IgD-negative memory B cell (primary cell): ENCODE measurements at regions not wholly inside any gene's neighbourhood (a gene's known extent, or its start where the extent isn't known, plus 50 kb on each side); places are given as distances from the start of the nearest gene placed in this dataset.
"Not testable (repeated sequence)": the region's sequence is repeated elsewhere in the genome, so short reads cannot be mapped to it uniquely, and the experiment has no call there.

Experiments
- H3K27ac Mint-ChIP-seq, 3 donors: one replicate each; pipeline ENCODE4 v1.8.0; 2020 to 2022; ENCODE audit warnings: mild to moderate bottlenecking in 3 of 3, mixed read lengths in 3 of 3, moderate library complexity in 1 of 3
- H3K27me3 Mint-ChIP-seq: one replicate; pipeline ENCODE4 v1.8.0; 2021; ENCODE audit warnings: mixed read lengths
- H3K36me3 Mint-ChIP-seq: one replicate; pipeline ENCODE4 v1.8.0; 2020; ENCODE audit warnings: mild to moderate bottlenecking, mixed read lengths
- H3K4me1 Mint-ChIP-seq, 3 donors: one replicate each; pipeline ENCODE4 v1.8.0; 2020 to 2022; ENCODE audit warnings: mixed read lengths in 3 of 3, mild to moderate bottlenecking in 1 of 3
- H3K4me3 Mint-ChIP-seq, 4 donors: one replicate each; pipeline ENCODE4 v1.8.0; 2020 to 2022; ENCODE audit warnings: mild to moderate bottlenecking in 4 of 4, mixed read lengths in 4 of 4, moderate library complexity in 3 of 4
- H3K9me3 Mint-ChIP-seq, 3 donors: one replicate each; pipeline ENCODE4 v1.8.0; 2020 to 2021; ENCODE audit warnings: mixed read lengths in 3 of 3, mild to moderate bottlenecking in 1 of 3

GRCh38 chr10:131557956-131558355, 246.4 kb upstream of the TCERG1L start:
- H3K4me1 Mint-ChIP-seq, H3K9me3 Mint-ChIP-seq, H3K27me3 Mint-ChIP-seq, H3K27ac Mint-ChIP-seq, H3K4me3 Mint-ChIP-seq, H3K36me3 Mint-ChIP-seq: not testable (repeated sequence)

GRCh38 chr10:131559450-131559911, 248.0 kb upstream of the TCERG1L start:
- peaks cover 0 to 6% (median 1%) of the 10 kb centered on the region in 3 donors for H3K9me3 Mint-ChIP-seq
- H3K4me1 Mint-ChIP-seq, result peaks cover 0 to 1% (median 0%) of the 10 kb centered on the region in 3 donors
- no peaks in the 10 kb centered on the region for H3K27me3 Mint-ChIP-seq
- H3K27ac Mint-ChIP-seq, result no peak overlapping the region
- no peak overlapping the region for H3K4me3 Mint-ChIP-seq
- no peaks in the 10 kb centered on the region for H3K36me3 Mint-ChIP-seq

GRCh38 chr10:131560166-131560565, 248.6 kb upstream of the TCERG1L start:
- Mint-ChIP-seq H3K9me3 (peaks cover 0 to 11% (median 1%) of the 10 kb centered on the region in 3 donors), H3K4me1 (peaks cover 0 to 1% (median 0%) of the 10 kb centered on the region in 3 donors), H3K4me3 (no peak overlapping the region), H3K27me3 (no peaks in the 10 kb centered on the region), H3K36me3 (no peaks in the 10 kb centered on the region), H3K27ac (no peak overlapping the region)

- no peak overlapping the region for H3K27ac Mint-ChIP-seq
- H3K36me3 Mint-ChIP-seq, result no peaks in the 10 kb centered on the region
- H3K27me3 Mint-ChIP-seq, result no peaks in the 10 kb centered on the region
- H3K9me3 Mint-ChIP-seq, result peaks cover 1 to 11% (median 2%) of the 10 kb centered on the region in 3 donors
- H3K4me1 Mint-ChIP-seq, result peaks cover 0 to 1% (median 0%) of the 10 kb centered on the region in 3 donors
- no peak overlapping the region for H3K4me3 Mint-ChIP-seq
Measured at GRCh38 chr10:131560706-131561355, 249.3 kb upstream of the TCERG1L start.

GRCh38 chr10:131561897-131562296, 250.4 kb upstream of the TCERG1L start:
- Mint-ChIP-seq H3K27ac (no peak overlapping the region), H3K36me3 (no peaks in the 10 kb centered on the region), H3K4me3 (no peak overlapping the region)

GRCh38 chr10:131563411-131563810, 251.9 kb upstream of the TCERG1L start:
- H3K9me3 Mint-ChIP-seq, result peaks cover 4 to 16% (median 4%) of the 10 kb centered on the region in 3 donors
- H3K27me3 Mint-ChIP-seq, result no peaks in the 10 kb centered on the region
- H3K4me1 Mint-ChIP-seq, result peaks cover 0 to 1% (median 0%) of the 10 kb centered on the region in 3 donors
- H3K4me3 Mint-ChIP-seq, result no peak overlapping the region
- no peaks in the 10 kb centered on the region for H3K36me3 Mint-ChIP-seq
- H3K27ac Mint-ChIP-seq, result peak overlapping the region in 1 of 3 donors; percentile 8

More at GRCh38 chr10:131561897-131562296, 250.4 kb upstream of the TCERG1L start:
- no peaks in the 10 kb centered on the region for H3K27me3 Mint-ChIP-seq
- peaks cover 0 to 1% (median 0%) of the 10 kb centered on the region in 3 donors for H3K4me1 Mint-ChIP-seq
- H3K9me3 Mint-ChIP-seq, result peaks cover 4 to 16% (median 4%) of the 10 kb centered on the region in 3 donors

- Mint-ChIP-seq H3K27ac (no peak overlapping the region), H3K27me3 (no peaks in the 10 kb centered on the region), H3K9me3 (peaks cover 4 to 9% (median 4%) of the 10 kb centered on the region in 3 donors), H3K4me3 (no peak overlapping the region), H3K4me1 (no peaks in the 10 kb centered on the region), H3K36me3 (no peaks in the 10 kb centered on the region)
Measured at GRCh38 chr10:131567279-131568162, 256.0 kb upstream of the TCERG1L start.

- peaks cover 3 to 9% (median 4%) of the 10 kb centered on the region in 3 donors for H3K9me3 Mint-ChIP-seq
- no peaks in the 10 kb centered on the region for H3K27me3 Mint-ChIP-seq
- no peak overlapping the region for H3K4me3 Mint-ChIP-seq
- no peaks in the 10 kb centered on the region for H3K36me3 Mint-ChIP-seq
- H3K27ac Mint-ChIP-seq, result no peak overlapping the region
- H3K4me1 Mint-ChIP-seq, result no peaks in the 10 kb centered on the region
Measured at GRCh38 chr10:131568866-131569265, 257.3 kb upstream of the TCERG1L start.

GRCh38 chr10:131569851-131570715, 258.6 kb upstream of the TCERG1L start:
- no peaks in the 10 kb centered on the region for H3K36me3 Mint-ChIP-seq
- no peaks in the 10 kb centered on the region for H3K4me1 Mint-ChIP-seq
- no peak overlapping the region for H3K4me3 Mint-ChIP-seq
- peaks cover 3 to 4% (median 4%) of the 10 kb centered on the region in 3 donors for H3K9me3 Mint-ChIP-seq
- no peak overlapping the region for H3K27ac Mint-ChIP-seq
- no peaks in the 10 kb centered on the region for H3K27me3 Mint-ChIP-seq

- H3K9me3 Mint-ChIP-seq, result peaks cover 3 to 4% (median 3%) of the 10 kb centered on the region in 3 donors
- no peaks in the 10 kb centered on the region for H3K4me1 Mint-ChIP-seq
Measured at GRCh38 chr10:131570716-131571307, 259.3 kb upstream of the TCERG1L start.

GRCh38 chr10:131571346-131571745, 259.8 kb upstream of the TCERG1L start:
- H3K9me3 Mint-ChIP-seq, result peaks cover 0 to 4% (median 0%) of the 10 kb centered on the region in 3 donors
- H3K27ac Mint-ChIP-seq, result no peak overlapping the region
- H3K36me3 Mint-ChIP-seq, result no peaks in the 10 kb centered on the region
- no peaks in the 10 kb centered on the region for H3K4me1 Mint-ChIP-seq
- H3K4me3 Mint-ChIP-seq, result no peak overlapping the region
- H3K27me3 Mint-ChIP-seq, result no peaks in the 10 kb centered on the region

More at GRCh38 chr10:131570716-131571307, 259.3 kb upstream of the TCERG1L start:
- Mint-ChIP-seq H3K36me3 (no peaks in the 10 kb centered on the region), H3K4me3 (no peak overlapping the region), H3K27me3 (no peaks in the 10 kb centered on the region), H3K27ac (no peak overlapping the region)

GRCh38 chr10:131571865-131572264, 260.3 kb upstream of the TCERG1L start:
- H3K27me3 Mint-ChIP-seq, result no peaks in the 10 kb centered on the region
- peaks cover 0 to under 1% (median 0%) of the 10 kb centered on the region in 3 donors for H3K9me3 Mint-ChIP-seq
- H3K36me3 Mint-ChIP-seq, result no peaks in the 10 kb centered on the region
- H3K27ac Mint-ChIP-seq, result no peak overlapping the region
- H3K4me1 Mint-ChIP-seq, result no peaks in the 10 kb centered on the region
- no peak overlapping the region for H3K4me3 Mint-ChIP-seq

GRCh38 chr10:131573256-131573655, 261.7 kb upstream of the TCERG1L start:
- H3K9me3 Mint-ChIP-seq, result no peaks in the 10 kb centered on the region
- no peak overlapping the region for H3K4me3 Mint-ChIP-seq
- no peaks in the 10 kb centered on the region for H3K27me3 Mint-ChIP-seq
- H3K4me1 Mint-ChIP-seq, result no peaks in the 10 kb centered on the region
- H3K36me3 Mint-ChIP-seq, result no peaks in the 10 kb centered on the region
- H3K27ac Mint-ChIP-seq, result no peak overlapping the region

- no peaks in the 10 kb centered on the region for H3K27me3 Mint-ChIP-seq
- no peak overlapping the region for H3K4me3 Mint-ChIP-seq
- H3K9me3 Mint-ChIP-seq, result no peaks in the 10 kb centered on the region
- H3K36me3 Mint-ChIP-seq, result no peaks in the 10 kb centered on the region
- H3K4me1 Mint-ChIP-seq, result no peaks in the 10 kb centered on the region
- H3K27ac Mint-ChIP-seq, result no peak overlapping the region
Measured at GRCh38 chr10:131573707-131574106, 262.2 kb upstream of the TCERG1L start.
